HEK293T (cell line): ENCODE measurements at regions not wholly inside any gene's neighbourhood (a gene's known extent, or its start where the extent isn't known, plus 50 kb on each side); places are given as distances from the start of the nearest gene placed in this dataset.

Source experiments
- ARNT ChIP-seq: fragments of 450-650 bp; IDR thresholded peaks from 2 replicates; pipeline ENCODE4 v1.6.1; 2017; ENCODE audit warnings: mild to moderate bottlenecking
- BHLHE40 ChIP-seq: fragments of 450-650 bp; IDR thresholded peaks from 2 replicates; pipeline ENCODE4 v1.6.1; 2016; ENCODE audit warnings: mild to moderate bottlenecking, moderate library complexity, borderline replicate concordance
- ELF4 ChIP-seq: fragments of 450-650 bp; IDR thresholded peaks from 2 replicates; pipeline ENCODE4 v1.6.1; 2017; ENCODE audit warnings: antibody characterized with exemption
- FOXK2 ChIP-seq: fragments of 450-650 bp; IDR thresholded peaks from 2 replicates; pipeline ENCODE4 v1.6.1; 2016; ENCODE audit warnings: mild to moderate bottlenecking
- FOXM1 ChIP-seq: fragments of 450-650 bp; IDR thresholded peaks from 2 replicates; pipeline ENCODE4 v1.6.1; 2017; ENCODE audit warnings: mild to moderate bottlenecking, borderline replicate concordance
- L3MBTL2 ChIP-seq: fragments of 450-650 bp; conservative IDR thresholded peaks from 2 replicates; pipeline ENCODE4 v1.6.1; 2016; ENCODE audit warnings: mild to moderate bottlenecking
- LEF1 ChIP-seq: fragments of 450-650 bp; IDR thresholded peaks from 2 replicates; pipeline ENCODE4 v1.6.1; 2017; ENCODE audit warnings: mild to moderate bottlenecking, borderline replicate concordance
- NFRKB ChIP-seq: fragments of 450-650 bp; IDR thresholded peaks from 2 replicates; pipeline ENCODE4 v1.6.1; 2016; ENCODE audit warnings: mild to moderate bottlenecking, moderate library complexity
- SP1 ChIP-seq: fragments of 450-650 bp; IDR thresholded peaks from 2 replicates; pipeline ENCODE4 v1.6.1; 2017
- TARDBP ChIP-seq: fragments of 450-650 bp; IDR thresholded peaks from 2 replicates; pipeline ENCODE4 v1.6.1; 2016

GRCh38 chr1:207224666-207225065, 96.8 kb upstream of the CD55 start:
- TF ChIP-seq FOXM1 (no peak), FOXK2 (no peak), ARNT (no peak), L3MBTL2 (no peak), ELF4 (no peak), BHLHE40 (no peak), LEF1 (no peak), NFRKB (no peak), SP1 (no peak), TARDBP (no peak)
